ENCODE measurements at regions not wholly inside any gene's neighbourhood (a gene's known extent, or its start where the extent isn't known, plus 50 kb on each side); places are given as distances from the start of the nearest gene placed in this dataset.

- 78 to 81% methylated on average over 2 of the region's 2 CpGs for WGBS, 2 donors
- no peak for DNase-seq
- Histone ChIP-seq H3K4me3 (ENCODE audit: low read length in 2 of 2) (no peak overlapping the region), H3K27ac (ENCODE audit: low read depth in 1 of 2, low read length in 2 of 2) (no peak overlapping the region), H3K4me1 (ENCODE audit: control insufficient read depth in 1 of 2, insufficient read depth in 2 of 2, low read length in 2 of 2) (no peaks in the 10 kb centered on the region), H3K9me3 (ENCODE audit: control insufficient read depth, low read length) (no peaks in the 10 kb centered on the region), H3K27me3 (ENCODE audit: control insufficient read depth in 1 of 2, insufficient read depth in 2 of 2, low read length in 1 of 2) (no peaks in the 10 kb centered on the region), H3K36me3 (ENCODE audit: control insufficient read depth in 1 of 2, insufficient read depth in 2 of 2, low read length in 1 of 2) (no peaks in the 10 kb centered on the region)
- ATAC-seq (ENCODE audit: low FRiP score): no peak
- intact Hi-C loops (cut with DNase I): no loop called here
Observed at GRCh38 chr12:69118516-69118915, 120.9 kb upstream of the CPSF6 start.

GRCh38 chr12:69119770-69120169, 119.6 kb upstream of the CPSF6 start:
- DNase-seq (no peak), ATAC-seq (ENCODE audit: low FRiP score) (no peak)
- WGBS, 2 donors: 67 to 82% methylated on average over 6 of the region's 6 CpGs
- Histone ChIP-seq H3K27ac (ENCODE audit: low read depth in 1 of 2, low read length in 2 of 2) (no peak overlapping the region), H3K9me3 (ENCODE audit: control insufficient read depth, low read length) (no peaks in the 10 kb centered on the region), H3K4me1 (ENCODE audit: control insufficient read depth in 1 of 2, insufficient read depth in 2 of 2, low read length in 2 of 2) (no peaks in the 10 kb centered on the region), H3K27me3 (ENCODE audit: control insufficient read depth in 1 of 2, insufficient read depth in 2 of 2, low read length in 1 of 2) (no peaks in the 10 kb centered on the region), H3K36me3 (ENCODE audit: control insufficient read depth in 1 of 2, insufficient read depth in 2 of 2, low read length in 1 of 2) (no peaks in the 10 kb centered on the region), H3K4me3 (ENCODE audit: low read length in 2 of 2) (no peak overlapping the region)
- intact Hi-C loops (cut with DNase I): no loop called here

GRCh38 chr12:69120354-69120753, 119.0 kb upstream of the CPSF6 start:
- intact Hi-C loops (cut with DNase I): no loop called here
- DNase-seq (no peak), ATAC-seq (ENCODE audit: low FRiP score) (no peak)
- 53 to 54% methylated on average over 5 of the region's 5 CpGs for whole genome bisulfite sequencing, 2 donors
- H3K27me3 ChIP-seq (ENCODE audit: control insufficient read depth in 1 of 2, insufficient read depth in 2 of 2, low read length in 1 of 2): no peaks in the 10 kb centered on the region
- no peak overlapping the region for H3K4me3 ChIP-seq (ENCODE audit: low read length in 2 of 2)
- H3K36me3 ChIP-seq (ENCODE audit: control insufficient read depth in 1 of 2, insufficient read depth in 2 of 2, low read length in 1 of 2): no peaks in the 10 kb centered on the region
- no peaks in the 10 kb centered on the region for H3K4me1 ChIP-seq (ENCODE audit: control insufficient read depth in 1 of 2, insufficient read depth in 2 of 2, low read length in 2 of 2)
- H3K9me3 ChIP-seq (ENCODE audit: control insufficient read depth, low read length): no peaks in the 10 kb centered on the region
- no peak overlapping the region for H3K27ac ChIP-seq (ENCODE audit: low read depth in 1 of 2, low read length in 2 of 2)

DNA sequence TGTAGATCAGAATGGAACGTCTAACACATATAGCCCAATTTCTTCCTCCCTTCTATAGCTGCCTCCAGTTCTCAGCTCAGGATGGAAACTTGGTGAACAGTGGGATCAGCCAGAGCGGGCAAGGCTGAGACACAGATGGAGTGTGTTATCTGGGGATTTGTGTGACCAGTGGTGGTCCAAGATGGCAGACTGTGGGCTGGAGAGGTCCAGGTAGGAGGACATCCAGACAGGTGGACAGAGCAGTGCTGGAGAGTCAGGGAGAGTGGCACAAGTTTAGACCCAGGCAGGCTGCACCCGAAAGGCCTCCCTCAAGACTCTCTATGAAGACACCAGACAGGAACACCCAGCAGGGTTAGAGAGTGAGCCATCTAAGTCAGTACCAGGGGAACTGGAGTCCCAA, 116.1 kb upstream of the CPSF6 start:
- WGBS, 2 donors: 90 to 96% methylated on average over 3 of the region's 3 CpGs

GRCh38 chr12:69123919-69124638, 115.3 kb upstream of the CPSF6 start:
- whole genome bisulfite sequencing, 2 donors: 66 to 73% methylated on average over 8 of the region's 8 CpGs
- H3K27ac ChIP-seq (ENCODE audit: low read depth in 1 of 2, low read length in 2 of 2): no peak overlapping the region
- no peaks in the 10 kb centered on the region for H3K9me3 ChIP-seq (ENCODE audit: control insufficient read depth, low read length)
- DNase-seq (no peak), ATAC-seq (ENCODE audit: low FRiP score) (no peak)
- intact Hi-C loops (cut with DNase I): no loop called here
- no peaks in the 10 kb centered on the region for H3K36me3 ChIP-seq (ENCODE audit: control insufficient read depth in 1 of 2, insufficient read depth in 2 of 2, low read length in 1 of 2)
- H3K4me3 ChIP-seq (ENCODE audit: low read length in 2 of 2): no peak overlapping the region
- no peaks in the 10 kb centered on the region for H3K4me1 ChIP-seq (ENCODE audit: control insufficient read depth in 1 of 2, insufficient read depth in 2 of 2, low read length in 2 of 2)
- no peaks in the 10 kb centered on the region for H3K27me3 ChIP-seq (ENCODE audit: control insufficient read depth in 1 of 2, insufficient read depth in 2 of 2, low read length in 1 of 2)

More for the DNA sequence above, 116.1 kb upstream of the CPSF6 start:
- Histone ChIP-seq H3K27ac (ENCODE audit: low read depth in 1 of 2, low read length in 2 of 2) (no peak overlapping the region), H3K36me3 (ENCODE audit: control insufficient read depth in 1 of 2, insufficient read depth in 2 of 2, low read length in 1 of 2) (no peaks in the 10 kb centered on the region), H3K4me1 (ENCODE audit: control insufficient read depth in 1 of 2, insufficient read depth in 2 of 2, low read length in 2 of 2) (no peaks in the 10 kb centered on the region), H3K27me3 (ENCODE audit: control insufficient read depth in 1 of 2, insufficient read depth in 2 of 2, low read length in 1 of 2) (no peaks in the 10 kb centered on the region), H3K9me3 (ENCODE audit: control insufficient read depth, low read length) (no peaks in the 10 kb centered on the region), H3K4me3 (ENCODE audit: low read length in 2 of 2) (no peak overlapping the region)
- no peak for DNase-seq
- no peak for ATAC-seq (ENCODE audit: low FRiP score)
- intact Hi-C loops (cut with DNase I): no loop called here

- no peak overlapping the region for H3K4me3 ChIP-seq (ENCODE audit: low read length in 2 of 2)
- no peak for DNase-seq
- no peaks in the 10 kb centered on the region for H3K4me1 ChIP-seq (ENCODE audit: control insufficient read depth in 1 of 2, insufficient read depth in 2 of 2, low read length in 2 of 2)
- ATAC-seq (ENCODE audit: low FRiP score): no peak
- no peaks in the 10 kb centered on the region for H3K27me3 ChIP-seq (ENCODE audit: control insufficient read depth in 1 of 2, insufficient read depth in 2 of 2, low read length in 1 of 2)
- H3K9me3 ChIP-seq (ENCODE audit: control insufficient read depth, low read length): no peaks in the 10 kb centered on the region
- H3K36me3 ChIP-seq (ENCODE audit: control insufficient read depth in 1 of 2, insufficient read depth in 2 of 2, low read length in 1 of 2): no peaks in the 10 kb centered on the region
- intact Hi-C loops (cut with DNase I): no loop called here
- WGBS, 2 donors: 68 to 76% methylated on average over 1 of the region's 1 CpG
- H3K27ac ChIP-seq (ENCODE audit: low read depth in 1 of 2, low read length in 2 of 2): no peak overlapping the region
Observed at GRCh38 chr12:69129017-69129416, 110.4 kb upstream of the CPSF6 start.

- Histone ChIP-seq H3K36me3 (ENCODE audit: control insufficient read depth in 1 of 2, insufficient read depth in 2 of 2, low read length in 1 of 2) (no peaks in the 10 kb centered on the region), H3K27ac (ENCODE audit: low read depth in 1 of 2, low read length in 2 of 2) (no peak overlapping the region), H3K27me3 (ENCODE audit: control insufficient read depth in 1 of 2, insufficient read depth in 2 of 2, low read length in 1 of 2) (no peaks in the 10 kb centered on the region), H3K4me3 (ENCODE audit: low read length in 2 of 2) (no peak overlapping the region), H3K4me1 (ENCODE audit: control insufficient read depth in 1 of 2, insufficient read depth in 2 of 2, low read length in 2 of 2) (no peaks in the 10 kb centered on the region), H3K9me3 (ENCODE audit: control insufficient read depth, low read length) (no peaks in the 10 kb centered on the region)
- DNase-seq (no peak), ATAC-seq (ENCODE audit: low FRiP score) (no peak)
- intact Hi-C loops (cut with DNase I): no loop called here
- WGBS, 2 donors: 68 to 69% methylated on average over 4 of the region's 4 CpGs
Observed at GRCh38 chr12:69129564-69129963, 109.8 kb upstream of the CPSF6 start.

- ATAC-seq (ENCODE audit: low FRiP score) (no peak), DNase-seq (no peak)
- intact Hi-C loops (cut with DNase I): no loop called here
- no peaks in the 10 kb centered on the region for H3K4me1 ChIP-seq (ENCODE audit: control insufficient read depth in 1 of 2, insufficient read depth in 2 of 2, low read length in 2 of 2)
- no peaks in the 10 kb centered on the region for H3K27me3 ChIP-seq (ENCODE audit: control insufficient read depth in 1 of 2, insufficient read depth in 2 of 2, low read length in 1 of 2)
- H3K9me3 ChIP-seq (ENCODE audit: control insufficient read depth, low read length): no peaks in the 10 kb centered on the region
- H3K4me3 ChIP-seq (ENCODE audit: low read length in 2 of 2): no peak overlapping the region
- H3K36me3 ChIP-seq (ENCODE audit: control insufficient read depth in 1 of 2, insufficient read depth in 2 of 2, low read length in 1 of 2): no peaks in the 10 kb centered on the region
- H3K27ac ChIP-seq (ENCODE audit: low read depth in 1 of 2, low read length in 2 of 2): no peak overlapping the region
Observed at GRCh38 chr12:69130064-69130463, 109.3 kb upstream of the CPSF6 start.

DNA sequence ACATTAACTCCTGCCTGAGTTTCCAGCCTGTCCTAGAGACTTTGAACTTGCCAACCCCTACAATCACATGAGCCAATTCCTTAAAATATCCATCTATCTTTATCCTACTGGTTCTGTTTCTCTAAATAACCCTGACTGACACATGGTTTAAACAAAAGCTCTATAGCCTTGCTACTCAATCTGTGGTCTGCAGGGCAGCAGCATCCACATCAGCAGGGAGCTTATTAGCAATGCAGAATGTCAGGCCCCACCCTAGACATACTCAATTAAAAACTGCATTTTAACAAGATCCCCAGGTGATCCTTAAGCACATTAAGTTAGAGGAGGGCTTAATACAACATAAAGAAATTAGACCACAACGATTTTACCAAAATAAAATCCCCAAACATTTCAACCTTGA, 108.3 kb upstream of the CPSF6 start:
- H3K27me3 ChIP-seq (ENCODE audit: control insufficient read depth in 1 of 2, insufficient read depth in 2 of 2, low read length in 1 of 2): no peaks in the 10 kb centered on the region
- no peak overlapping the region for H3K4me3 ChIP-seq (ENCODE audit: low read length in 2 of 2)
- intact Hi-C loops (cut with DNase I): no loop called here
- H3K9me3 ChIP-seq (ENCODE audit: control insufficient read depth, low read length): no peaks in the 10 kb centered on the region
- H3K27ac ChIP-seq (ENCODE audit: low read depth in 1 of 2, low read length in 2 of 2): no peak overlapping the region
- WGBS, 2 donors: 45 to 58% methylated on average over 1 of the region's 1 CpG
- no peak for DNase-seq
- ATAC-seq (ENCODE audit: low FRiP score): no peak
- no peaks in the 10 kb centered on the region for H3K4me1 ChIP-seq (ENCODE audit: control insufficient read depth in 1 of 2, insufficient read depth in 2 of 2, low read length in 2 of 2)
- no peaks in the 10 kb centered on the region for H3K36me3 ChIP-seq (ENCODE audit: control insufficient read depth in 1 of 2, insufficient read depth in 2 of 2, low read length in 1 of 2)

Measured in aorta (tissue), 5 donors.